ENCODE measurements at regions not wholly inside any gene's neighbourhood (a gene's known extent, or its start where the extent isn't known, plus 50 kb on each side); places are given as distances from the start of the nearest gene placed in this dataset.

- no peak for TF ChIP-seq ZNF37A (tag by site-specific recombination; IDR thresholded peaks at IDR 0.05)
- no peak for TF ChIP-seq YY1 (tag by site-specific recombination; IDR thresholded peaks at IDR 0.05)
- TF ChIP-seq, protein P1, sequence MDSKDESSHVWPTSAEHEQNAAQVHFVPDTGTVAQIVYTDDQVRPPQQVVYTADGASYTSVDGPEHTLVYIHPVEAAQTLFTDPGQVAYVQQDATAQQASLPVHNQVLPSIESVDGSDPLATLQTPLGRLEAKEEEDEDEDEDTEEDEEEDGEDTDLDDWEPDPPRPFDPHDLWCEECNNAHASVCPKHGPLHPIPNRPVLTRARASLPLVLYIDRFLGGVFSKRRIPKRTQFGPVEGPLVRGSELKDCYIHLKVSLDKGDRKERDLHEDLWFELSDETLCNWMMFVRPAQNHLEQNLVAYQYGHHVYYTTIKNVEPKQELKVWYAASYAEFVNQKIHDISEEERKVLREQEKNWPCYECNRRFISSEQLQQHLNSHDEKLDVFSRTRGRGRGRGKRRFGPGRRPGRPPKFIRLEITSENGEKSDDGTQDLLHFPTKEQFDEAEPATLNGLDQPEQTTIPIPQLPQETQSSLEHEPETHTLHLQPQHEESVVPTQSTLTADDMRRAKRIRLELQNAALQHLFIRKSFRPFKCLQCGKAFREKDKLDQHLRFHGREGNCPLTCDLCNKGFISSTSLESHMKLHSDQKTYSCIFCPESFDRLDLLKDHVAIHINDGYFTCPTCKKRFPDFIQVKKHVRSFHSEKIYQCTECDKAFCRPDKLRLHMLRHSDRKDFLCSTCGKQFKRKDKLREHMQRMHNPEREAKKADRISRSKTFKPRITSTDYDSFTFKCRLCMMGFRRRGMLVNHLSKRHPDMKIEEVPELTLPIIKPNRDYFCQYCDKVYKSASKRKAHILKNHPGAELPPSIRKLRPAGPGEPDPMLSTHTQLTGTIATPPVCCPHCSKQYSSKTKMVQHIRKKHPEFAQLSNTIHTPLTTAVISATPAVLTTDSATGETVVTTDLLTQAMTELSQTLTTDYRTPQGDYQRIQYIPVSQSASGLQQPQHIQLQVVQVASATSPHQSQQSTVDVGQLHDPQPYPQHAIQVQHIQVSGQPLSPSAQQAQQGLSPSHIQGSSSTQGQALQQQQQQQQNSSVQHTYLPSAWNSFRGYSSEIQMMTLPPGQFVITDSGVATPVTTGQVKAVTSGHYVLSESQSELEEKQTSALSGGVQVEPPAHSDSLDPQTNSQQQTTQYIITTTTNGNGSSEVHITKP (tag by site-specific recombination; IDR thresholded peaks at IDR 0.05) = no peak
Measured at GRCh38 chr5:107203243-107203642, 467.5 kb downstream of the EFNA5 start.

All from HEK293 (cell line).